Astrocyte of the cerebellum (primary cell): ENCODE measurements at regions not wholly inside any gene's neighbourhood (a gene's known extent, or its start where the extent isn't known, plus 50 kb on each side); places are given as distances from the start of the nearest gene placed in this dataset.

ENCODE experiments used
- DNase-seq: peaks from one replicate; pipeline ENCODE4 v3.0.0-alpha.2; 2011; ENCODE audit warnings: low read depth
- H3K4me3 ChIP-seq: 2 replicates; pipeline ENCODE4 v1.5.1; 2011; ENCODE audit warnings: mild to moderate bottlenecking, low read depth, low read length, moderate library complexity
- in situ Hi-C: cut with HindIII; loops from 2 replicates; pipeline ENCODE4 v1.10.0; 2017; ENCODE audit warnings: low sequenced_read_pairs
- TF ChIP-seq, protein P1 (sequence below): IDR thresholded peaks from 2 replicates; pipeline ENCODE4 v1.5.1; 2012; ENCODE audit warnings: low read length, low read depth, moderate library complexity, mild to moderate bottlenecking; ENCODE audit errors: missing control alignments

DNA sequence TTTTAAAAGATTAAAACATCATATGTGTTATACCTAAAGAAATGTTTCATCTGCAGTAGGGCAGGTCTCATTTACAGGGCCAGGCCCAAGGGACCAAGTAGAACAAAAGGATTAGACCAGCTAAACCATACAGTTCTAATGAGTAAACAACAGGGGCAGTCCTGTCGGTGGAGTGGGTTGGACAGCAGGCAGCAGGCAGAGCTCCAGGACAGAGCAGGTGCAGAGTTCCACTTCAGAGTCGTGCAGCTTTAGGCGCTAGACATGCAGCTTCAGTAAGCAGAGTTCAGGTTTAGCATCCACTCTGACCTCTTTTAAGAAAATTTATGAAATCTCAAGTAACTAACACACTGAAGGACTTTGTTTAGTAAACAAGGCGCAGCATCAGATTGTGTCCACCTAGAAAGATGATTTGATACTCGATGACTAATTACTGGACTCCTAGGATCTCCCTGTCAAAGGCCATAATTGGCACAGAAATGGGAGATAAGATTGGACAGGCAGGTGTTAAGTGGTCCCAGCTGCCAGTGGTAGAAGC is 487.7 kb upstream of the INTU start:
- TF ChIP-seq, protein P1, sequence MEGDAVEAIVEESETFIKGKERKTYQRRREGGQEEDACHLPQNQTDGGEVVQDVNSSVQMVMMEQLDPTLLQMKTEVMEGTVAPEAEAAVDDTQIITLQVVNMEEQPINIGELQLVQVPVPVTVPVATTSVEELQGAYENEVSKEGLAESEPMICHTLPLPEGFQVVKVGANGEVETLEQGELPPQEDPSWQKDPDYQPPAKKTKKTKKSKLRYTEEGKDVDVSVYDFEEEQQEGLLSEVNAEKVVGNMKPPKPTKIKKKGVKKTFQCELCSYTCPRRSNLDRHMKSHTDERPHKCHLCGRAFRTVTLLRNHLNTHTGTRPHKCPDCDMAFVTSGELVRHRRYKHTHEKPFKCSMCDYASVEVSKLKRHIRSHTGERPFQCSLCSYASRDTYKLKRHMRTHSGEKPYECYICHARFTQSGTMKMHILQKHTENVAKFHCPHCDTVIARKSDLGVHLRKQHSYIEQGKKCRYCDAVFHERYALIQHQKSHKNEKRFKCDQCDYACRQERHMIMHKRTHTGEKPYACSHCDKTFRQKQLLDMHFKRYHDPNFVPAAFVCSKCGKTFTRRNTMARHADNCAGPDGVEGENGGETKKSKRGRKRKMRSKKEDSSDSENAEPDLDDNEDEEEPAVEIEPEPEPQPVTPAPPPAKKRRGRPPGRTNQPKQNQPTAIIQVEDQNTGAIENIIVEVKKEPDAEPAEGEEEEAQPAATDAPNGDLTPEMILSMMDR, result no peak
- no peak for DNase-seq
- in situ Hi-C loops, result no loop called here
- H3K4me3 ChIP-seq, result no peak overlapping the region

- DNase-seq, result no peak
- H3K4me3 ChIP-seq, result no peak overlapping the region
- TF ChIP-seq, protein P1, result no peak
- in situ Hi-C loops, result no loop called here
Measured at GRCh38 chr4:127148165-127148564, 484.6 kb upstream of the INTU start.

- H3K4me3 ChIP-seq, result no peak overlapping the region
- no peak for DNase-seq
- in situ Hi-C loops, result no loop called here
- TF ChIP-seq, protein P1, result no peak
Measured at GRCh38 chr4:127149086-127149485, 483.7 kb upstream of the INTU start.

GRCh38 chr4:127151941-127152340 is 480.8 kb upstream of the INTU start:
- DNase-seq, result no peak
- TF ChIP-seq, protein P1, result no peak
- H3K4me3 ChIP-seq, result no peak overlapping the region
- in situ Hi-C loops, result no loop called here

- TF ChIP-seq, protein P1, result no peak
- DNase-seq, result no peak
- H3K4me3 ChIP-seq, result no peak overlapping the region
- in situ Hi-C loops, result no loop called here
Measured at GRCh38 chr4:127155116-127155515, 477.6 kb upstream of the INTU start.

- in situ Hi-C loops, result no loop called here
- DNase-seq, result no peak
- H3K4me3 ChIP-seq, result no peak overlapping the region
- TF ChIP-seq, protein P1, result no peak
Measured at GRCh38 chr4:127155555-127155954, 477.2 kb upstream of the INTU start.

- DNase-seq, result no peak
- TF ChIP-seq, protein P1, result no peak
- H3K4me3 ChIP-seq, result no peak overlapping the region
- in situ Hi-C loops, result no loop called here
Measured at GRCh38 chr4:127162741-127163140, 470.0 kb upstream of the INTU start.
